IPS DF 6.9 (cell line): ENCODE measurements at regions not wholly inside any gene's neighbourhood (a gene's known extent, or its start where the extent isn't known, plus 50 kb on each side); places are given as distances from the start of the nearest gene placed in this dataset.
"Not testable (repeated sequence)": the region's sequence is repeated elsewhere in the genome, so short reads cannot be mapped to it uniquely, and the experiment has no call there.

Experiments used
- DNase-seq: peaks from one replicate; pipeline ENCODE4 v3.0.0-alpha.2; 2013; ENCODE audit warnings: low read depth, low spot score
- H3K27ac ChIP-seq: one replicate; pipeline ENCODE4 v1.5.1; 2013; ENCODE audit warnings: low read length, control low read depth
- H3K27me3 ChIP-seq: 2 replicates; pipeline ENCODE4 v1.6.1; 2013; ENCODE audit warnings: mild to moderate bottlenecking, low read length; ENCODE audit not compliant: control insufficient read depth, insufficient read depth
- H3K36me3 ChIP-seq: 2 replicates; pipeline ENCODE4 v1.6.1; 2013; ENCODE audit warnings: low read length; ENCODE audit not compliant: control insufficient read depth, insufficient read depth
- H3K4me1 ChIP-seq: 2 replicates; pipeline ENCODE4 v1.6.1; 2013; ENCODE audit warnings: low read length; ENCODE audit not compliant: control insufficient read depth, insufficient read depth
- H3K4me3 ChIP-seq: 2 replicates; pipeline ENCODE4 v1.5.1; 2013; ENCODE audit warnings: mild to moderate bottlenecking, low read length
- H3K9me3 ChIP-seq: 2 replicates; pipeline ENCODE4 v1.6.1; 2013; ENCODE audit warnings: low read length, inconsistent platforms; ENCODE audit not compliant: control insufficient read depth, insufficient read depth
- WGBS: extraction: QIAGEN DNeasy Blood & Tissue Kit; methylation state at CpG from one replicate; pipeline ENCODE4 v1.1.7; 2013; ENCODE audit warnings: mixed read lengths, missing lambda C conversion rate; ENCODE audit not compliant: insufficient read length, insufficient coverage; 5-methylcytosine and 5-hydroxymethylcytosine counted together

DNA sequence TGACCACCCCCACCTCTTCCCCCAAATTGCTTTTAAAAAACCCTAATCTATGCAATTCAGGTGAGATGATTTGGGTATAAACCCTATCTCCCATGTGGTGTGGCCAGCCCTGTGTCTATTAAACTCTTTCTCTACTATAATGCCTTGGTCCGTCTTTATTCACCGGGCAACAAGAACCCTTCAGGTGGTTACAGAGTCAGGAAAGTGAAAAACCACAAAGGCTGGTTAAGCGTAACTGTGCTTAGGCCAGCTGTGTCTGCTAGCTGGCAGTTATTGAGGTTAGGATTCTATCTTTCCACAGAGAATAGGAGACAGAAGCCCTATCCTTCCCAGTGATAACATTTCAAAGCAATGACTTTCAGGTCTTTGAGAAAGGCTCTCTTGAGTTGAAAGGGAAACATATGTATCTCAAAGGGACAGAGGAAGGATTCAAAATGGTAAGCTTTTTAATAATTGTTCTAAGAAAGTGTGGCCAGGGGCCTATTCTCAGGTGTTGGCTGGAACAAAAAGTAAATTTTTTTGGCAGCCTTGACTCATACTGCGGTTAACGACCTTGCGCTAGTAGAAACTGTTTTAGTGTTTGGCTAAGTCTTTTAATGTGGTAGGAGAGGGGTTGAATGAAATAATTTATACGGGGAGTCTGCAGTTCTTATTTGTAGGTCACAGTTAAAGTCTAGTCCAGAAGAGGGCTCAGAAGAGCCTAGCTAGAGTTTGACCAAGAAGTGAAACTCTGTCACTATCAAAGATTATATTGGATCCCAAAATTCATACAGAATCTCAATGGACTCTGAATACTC lies 89.0 kb downstream of the NPAP1 start:
- Histone ChIP-seq H3K4me1 (no peaks in the 10 kb centered on the region), H3K27me3 (no peaks in the 10 kb centered on the region), H3K9me3 (no peaks in the 10 kb centered on the region), H3K36me3 (no peaks in the 10 kb centered on the region), H3K27ac (no peak overlapping the region), H3K4me3 (no peak overlapping the region)
- no peak for DNase-seq
- WGBS, result 100% methylated on average over 1 of the region's 7 CpGs

DNA sequence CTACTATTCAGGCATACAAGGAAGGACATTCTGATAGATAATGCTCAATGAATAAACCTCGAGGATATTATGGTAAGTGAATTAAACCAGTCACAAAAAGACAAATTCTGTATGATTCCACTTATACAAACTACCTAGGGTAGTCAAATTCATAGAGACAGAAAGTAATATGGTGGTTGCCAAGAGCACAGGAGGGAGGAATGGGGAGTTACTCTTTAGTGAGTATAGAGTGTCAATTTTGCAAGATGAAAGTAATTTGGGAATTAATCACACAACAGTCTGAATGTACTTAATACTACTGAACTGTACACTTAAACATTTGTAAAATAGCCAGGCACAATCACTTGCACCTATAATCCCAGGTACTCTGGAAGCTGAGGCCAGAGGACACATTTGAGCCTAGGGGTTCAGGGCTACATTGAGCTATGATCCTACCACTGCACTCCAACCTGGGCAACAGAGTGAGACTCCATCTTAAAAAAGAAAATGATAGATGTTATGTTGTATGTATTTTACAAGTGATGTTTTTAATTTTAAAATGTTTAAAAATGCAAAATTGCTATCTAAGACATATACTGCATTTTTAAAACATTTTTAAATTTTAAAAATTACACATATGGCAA lies 91.0 kb downstream of the NPAP1 start:
- Histone ChIP-seq H3K4me1 (no peaks in the 10 kb centered on the region), H3K9me3 (no peaks in the 10 kb centered on the region), H3K27ac (no peak overlapping the region), H3K36me3 (no peaks in the 10 kb centered on the region), H3K27me3 (no peaks in the 10 kb centered on the region), H3K4me3 (no peak overlapping the region)
- DNase-seq, result no peak
- no CpG with 5 or more reads among the region's 1 CpG for WGBS

DNA sequence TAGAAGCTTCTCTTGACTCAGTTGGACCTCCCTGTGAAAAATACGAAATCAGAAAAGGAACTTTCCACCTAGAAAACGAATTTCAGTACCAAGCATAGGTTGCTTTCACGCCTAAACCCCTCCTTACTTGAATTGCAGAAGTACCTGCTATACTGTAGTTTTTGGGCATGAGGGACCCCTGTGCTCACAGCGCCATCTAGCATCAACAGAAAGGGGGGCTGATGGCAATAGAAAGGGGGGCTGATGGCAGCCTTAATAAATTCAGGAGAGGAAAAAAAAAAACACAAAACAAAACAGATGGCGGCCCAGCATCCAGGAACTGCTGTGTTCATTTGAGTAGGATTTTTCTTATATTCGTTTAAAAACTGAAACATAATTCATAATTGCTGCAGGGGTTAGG lies 96.7 kb downstream of the NPAP1 start:
- no peak overlapping the region for H3K27ac ChIP-seq
- no peaks in the 10 kb centered on the region for H3K4me1 ChIP-seq
- no peaks in the 10 kb centered on the region for H3K27me3 ChIP-seq
- no peaks in the 10 kb centered on the region for H3K36me3 ChIP-seq
- no CpG with 5 or more reads among the region's 6 CpGs for WGBS
- DNase-seq, result no peak
- H3K9me3 ChIP-seq, result no peaks in the 10 kb centered on the region
- H3K4me3 ChIP-seq, result peak overlapping the region; percentile 35; the same call in 1 of the 2 replicates

DNA sequence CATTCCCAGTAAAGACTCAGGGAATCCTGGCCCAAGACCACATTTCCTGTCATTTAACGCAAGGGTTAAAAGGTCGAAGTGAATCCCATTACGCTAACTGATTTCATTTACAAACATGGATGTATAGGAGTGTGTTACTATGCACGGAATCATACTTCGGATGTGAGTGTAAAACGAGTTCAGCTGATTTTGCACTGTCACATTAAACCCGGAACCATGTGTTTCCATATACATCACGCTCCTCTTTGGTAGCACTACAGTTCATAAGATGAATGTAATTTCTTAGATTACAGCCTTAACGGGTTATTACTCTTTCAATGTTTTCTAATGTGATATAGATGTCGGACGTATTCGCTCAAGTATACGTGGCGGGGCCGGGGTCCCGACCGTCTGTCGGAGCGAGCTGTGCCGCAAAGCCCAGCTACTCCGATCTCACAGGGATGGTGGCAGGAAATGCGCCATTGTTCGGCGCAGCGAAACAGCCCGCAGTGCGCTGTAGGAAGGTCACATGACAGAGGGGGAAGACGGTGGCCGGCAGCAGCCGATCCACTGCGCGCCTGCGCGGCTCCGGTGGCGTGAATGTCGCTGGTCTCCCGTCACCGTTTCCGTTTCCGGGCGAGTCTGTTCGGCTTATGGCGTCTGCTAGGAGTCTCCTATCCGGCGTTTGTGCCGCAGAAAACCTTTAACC lies 97.3 kb downstream of the NPAP1 start:
- no peak overlapping the region for H3K27ac ChIP-seq
- peak; percentile 64 for DNase-seq
- H3K4me3 ChIP-seq, result peak overlapping the region; percentile 35; the same call in 1 of the 2 replicates

DNA sequence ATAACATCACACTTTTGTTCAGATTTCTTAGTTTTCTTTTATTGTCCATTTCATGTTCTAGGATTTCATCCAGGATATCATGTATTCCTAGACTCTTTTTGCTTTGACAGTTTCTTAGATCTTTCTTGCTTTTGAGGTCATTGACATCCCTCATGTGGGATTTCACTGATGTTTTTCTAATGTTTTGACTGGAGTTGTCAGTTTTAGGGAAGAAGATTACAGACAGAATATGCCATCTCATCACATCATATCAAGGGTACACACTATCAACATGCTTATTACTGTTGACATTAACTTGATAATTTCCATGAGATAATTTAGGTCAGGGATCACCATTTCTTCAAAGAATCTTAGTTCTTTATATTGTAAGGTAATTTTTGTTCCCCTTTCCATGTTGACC lies 101.7 kb downstream of the NPAP1 start:
- no peak overlapping the region for H3K4me3 ChIP-seq
- H3K27me3 ChIP-seq, result no peaks in the 10 kb centered on the region
- DNase-seq, result no peak
- H3K36me3 ChIP-seq, result no peaks in the 10 kb centered on the region
- no peaks in the 10 kb centered on the region for H3K9me3 ChIP-seq
- no peak overlapping the region for H3K27ac ChIP-seq
- no peaks in the 10 kb centered on the region for H3K4me1 ChIP-seq

More for the DNA sequence above, 97.3 kb downstream of the NPAP1 start:
- no peaks in the 10 kb centered on the region for H3K27me3 ChIP-seq
- no peaks in the 10 kb centered on the region for H3K36me3 ChIP-seq
- no CpG with 5 or more reads among the region's 47 CpGs for WGBS
- H3K4me1 ChIP-seq, result no peaks in the 10 kb centered on the region
- H3K9me3 ChIP-seq, result no peaks in the 10 kb centered on the region

DNA sequence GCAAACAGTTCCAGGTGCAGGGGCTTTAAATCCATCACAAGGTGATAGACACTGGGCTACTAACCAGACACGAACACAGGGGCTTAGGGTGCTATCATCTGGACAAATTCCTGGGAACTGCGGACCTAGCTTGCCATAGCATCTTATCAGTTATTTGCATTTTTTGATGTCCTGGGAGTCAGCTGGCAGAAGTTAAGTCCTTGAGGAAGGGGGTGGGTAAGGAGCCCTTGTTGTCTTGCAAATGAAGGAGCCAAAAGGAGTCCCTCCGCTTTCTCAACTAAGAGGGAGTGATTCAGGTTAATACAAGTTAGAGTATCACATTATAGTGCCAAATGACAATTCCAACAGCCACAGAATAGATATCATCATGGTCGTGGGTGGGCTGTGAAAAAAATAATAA lies 108.9 kb downstream of the NPAP1 start:
- Histone ChIP-seq H3K27ac (no peak overlapping the region), H3K36me3 (no peaks in the 10 kb centered on the region), H3K27me3 (no peaks in the 10 kb centered on the region), H3K9me3 (no peaks in the 10 kb centered on the region), H3K4me3 (no peak overlapping the region), H3K4me1 (no peaks in the 10 kb centered on the region)
- no CpG with 5 or more reads among the region's 4 CpGs for WGBS
- no peak for DNase-seq

DNA sequence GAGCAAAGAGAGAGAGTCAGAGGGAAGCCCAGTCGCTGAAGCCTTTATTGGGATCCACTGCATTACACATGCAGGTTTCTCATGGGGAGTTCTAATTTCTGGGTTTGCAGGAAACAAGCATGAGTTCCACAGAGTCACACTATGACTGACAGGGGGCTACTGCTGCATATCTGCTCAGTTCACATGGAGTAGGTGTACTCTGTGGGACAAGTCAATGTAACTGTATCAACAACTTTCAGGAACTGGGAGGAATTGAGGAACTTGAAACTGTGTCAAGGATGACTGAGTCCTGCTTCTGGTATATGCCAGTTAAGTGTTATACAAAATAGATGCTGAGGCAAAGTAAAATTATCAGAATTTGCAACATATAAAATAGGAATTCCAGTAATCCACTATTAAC lies 110.8 kb downstream of the NPAP1 start:
- no peaks in the 10 kb centered on the region for H3K9me3 ChIP-seq
- H3K36me3 ChIP-seq, result no peaks in the 10 kb centered on the region
- H3K4me3 ChIP-seq, result no peak overlapping the region
- DNase-seq, result no peak
- no peaks in the 10 kb centered on the region for H3K27me3 ChIP-seq
- no peak overlapping the region for H3K27ac ChIP-seq
- no CpG with 5 or more reads among the region's 1 CpG for WGBS
- no peaks in the 10 kb centered on the region for H3K4me1 ChIP-seq

DNA sequence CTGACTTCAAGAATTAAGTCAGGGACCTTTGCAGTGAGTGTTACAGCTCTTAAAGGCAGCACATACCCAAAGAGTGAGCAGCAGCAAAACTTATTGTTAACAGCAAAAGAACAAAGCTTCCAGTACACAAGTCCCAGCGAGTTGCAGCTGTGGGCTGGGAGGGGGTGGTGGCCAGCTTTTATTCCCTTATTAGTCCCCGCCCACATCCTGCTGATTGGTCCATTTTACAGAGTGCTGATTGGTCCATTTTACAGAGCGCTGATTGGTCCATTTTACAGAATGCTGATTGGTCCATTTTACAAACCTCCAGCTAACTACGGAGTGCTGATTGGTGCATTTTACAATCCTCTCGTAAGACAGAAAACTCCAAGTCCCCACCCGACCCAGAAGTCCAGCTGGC lies 127.0 kb downstream of the NPAP1 start:
- not testable (repeated sequence) for H3K27ac ChIP-seq, H3K4me1 ChIP-seq, H3K36me3 ChIP-seq, DNase-seq, H3K9me3 ChIP-seq, H3K27me3 ChIP-seq, H3K4me3 ChIP-seq
- WGBS, result no CpG with 5 or more reads among the region's 6 CpGs

DNA sequence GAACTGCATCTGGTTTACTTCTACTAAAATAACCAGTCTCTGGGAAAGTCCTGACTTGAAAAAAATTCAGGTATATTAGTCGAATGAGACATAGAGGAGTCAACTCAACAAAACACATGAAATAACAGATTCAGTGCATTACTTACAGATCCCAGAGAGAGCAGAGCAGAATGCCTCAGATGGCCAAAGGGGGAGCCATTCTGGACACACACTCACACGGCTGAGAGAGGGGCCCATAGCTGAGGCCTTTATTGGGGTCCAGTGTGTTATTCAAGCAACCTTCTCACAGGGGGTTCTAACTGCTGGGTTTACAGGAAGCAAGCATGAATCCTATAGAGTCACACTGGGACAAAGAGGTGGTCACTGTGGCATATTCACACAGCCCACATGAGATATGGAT lies 135.1 kb upstream of the SNRPN start:
- no CpG with 5 or more reads among the region's 2 CpGs for WGBS
- Histone ChIP-seq H3K36me3 (no peaks in the 10 kb centered on the region), H3K27me3 (no peaks in the 10 kb centered on the region), H3K4me1 (no peaks in the 10 kb centered on the region), H3K27ac (no peak overlapping the region), H3K9me3 (no peaks in the 10 kb centered on the region), H3K4me3 (no peak overlapping the region)
- no peak for DNase-seq

DNA sequence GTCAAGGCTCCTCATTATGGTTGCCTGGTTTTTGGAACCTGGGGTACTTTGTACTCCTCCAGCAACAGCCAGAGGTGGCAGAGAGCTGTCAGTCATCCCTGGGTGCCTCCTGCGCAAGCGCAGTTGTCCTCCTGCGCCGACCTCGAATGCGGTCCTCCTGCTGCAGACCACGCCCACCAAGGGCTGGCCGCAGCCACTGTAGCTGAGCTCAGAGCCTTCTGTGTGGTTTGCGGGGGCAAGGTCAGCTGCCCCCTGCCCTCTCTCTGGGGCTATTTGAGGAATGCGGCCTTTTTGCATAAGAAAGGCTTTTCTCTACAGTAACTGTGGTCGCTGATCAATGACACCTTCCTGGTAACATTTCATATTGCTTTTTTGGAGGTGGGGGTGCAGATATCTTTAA lies 131.3 kb upstream of the SNRPN start:
- no peak overlapping the region for H3K27ac ChIP-seq

More for the DNA sequence above, 131.3 kb upstream of the SNRPN start:
- Histone ChIP-seq H3K9me3 (no peaks in the 10 kb centered on the region), H3K4me3 (no peak overlapping the region), H3K36me3 (no peaks in the 10 kb centered on the region), H3K4me1 (no peaks in the 10 kb centered on the region), H3K27me3 (no peaks in the 10 kb centered on the region)
- WGBS, result no CpG with 5 or more reads among the region's 11 CpGs
- peak; percentile 92 for DNase-seq
